SJCRH30 (cell line): ENCODE measurements at regions not wholly inside any gene's neighbourhood (a gene's known extent, or its start where the extent isn't known, plus 50 kb on each side); places are given as distances from the start of the nearest gene placed in this dataset.

Experiments
- DNase-seq, 2 experiments: peaks; one replicate each; pipeline ENCODE4 v3.0.0-alpha.2; 2015 to 2020
- H3K27ac ChIP-seq: fragments of 250-450 bp; sonication (Bioruptor Pico); 2 replicates; pipeline ENCODE4 v1.5.1; 2020; ENCODE audit warnings: mild to moderate bottlenecking, moderate library complexity
- H3K27me3 ChIP-seq: fragments of 250-450 bp; sonication (Bioruptor Pico); 2 replicates; pipeline ENCODE4 v1.5.1; 2020; ENCODE audit warnings: mild to moderate bottlenecking, moderate library complexity
- H3K36me3 ChIP-seq: fragments of 250-450 bp; sonication (Bioruptor Pico); 2 replicates; pipeline ENCODE4 v1.5.1; 2020; ENCODE audit warnings: mild to moderate bottlenecking, moderate library complexity
- H3K4me1 ChIP-seq: fragments of 250-450 bp; sonication (Bioruptor Pico); 2 replicates; pipeline ENCODE4 v1.5.1; 2020; ENCODE audit warnings: mild to moderate bottlenecking, moderate library complexity
- H3K4me3 ChIP-seq: fragments of 250-450 bp; sonication (Bioruptor Pico); 2 replicates; pipeline ENCODE4 v1.5.1; 2020; ENCODE audit warnings: mild to moderate bottlenecking, moderate library complexity
- H3K9me3 ChIP-seq: fragments of 250-450 bp; sonication (Bioruptor Pico); replicated peaks from 2 replicates; pipeline ENCODE4 v1.5.1; 2020; ENCODE audit warnings: mild to moderate bottlenecking, moderate library complexity

- H3K4me3 ChIP-seq: no peak overlapping the region
- no peak for DNase-seq
- no peaks in the 10 kb centered on the region for H3K27me3 ChIP-seq
- no peaks in the 10 kb centered on the region for H3K36me3 ChIP-seq
- H3K4me1 ChIP-seq: peaks cover 23% of the 10 kb centered on the region
- no peak overlapping the region for H3K27ac ChIP-seq
- peaks cover 4% of the 10 kb centered on the region; the same call in 1 of the 2 replicates for H3K9me3 ChIP-seq
These were observed 183.2 kb downstream of the NDFIP2 start for GRCh38 chr13:79663977-79664636.

GRCh38 chr13:79663435-79663834, 182.5 kb downstream of the NDFIP2 start:
- H3K27ac ChIP-seq: no peak overlapping the region

GRCh38 chr13:79662882-79663281, 181.9 kb downstream of the NDFIP2 start:
- H3K27ac ChIP-seq: no peak overlapping the region
- DNase-seq: peak in 1 of 2 experiments; percentile 45
- peaks cover 4% of the 10 kb centered on the region; the same call in 1 of the 2 replicates for H3K9me3 ChIP-seq
- H3K4me1 ChIP-seq: peaks cover 34% of the 10 kb centered on the region
- H3K4me3 ChIP-seq: no peak overlapping the region
- no peaks in the 10 kb centered on the region for H3K27me3 ChIP-seq
- H3K36me3 ChIP-seq: no peaks in the 10 kb centered on the region

More at GRCh38 chr13:79663435-79663834, 182.5 kb downstream of the NDFIP2 start:
- Histone ChIP-seq H3K36me3 (no peaks in the 10 kb centered on the region), H3K4me3 (no peak overlapping the region), H3K4me1 (peaks cover 29% of the 10 kb centered on the region), H3K9me3 (peaks cover 4% of the 10 kb centered on the region; the same call in 1 of the 2 replicates), H3K27me3 (no peaks in the 10 kb centered on the region)
- no peak for DNase-seq

- Histone ChIP-seq H3K9me3 (peaks cover 4% of the 10 kb centered on the region; the same call in 1 of the 2 replicates), H3K27me3 (no peaks in the 10 kb centered on the region), H3K4me3 (no peak overlapping the region), H3K4me1 (peaks cover 38% of the 10 kb centered on the region), H3K27ac (peak overlapping the region; percentile 87), H3K36me3 (no peaks in the 10 kb centered on the region)
- no peak for DNase-seq
These were observed 179.4 kb downstream of the NDFIP2 start for GRCh38 chr13:79660361-79660760.

GRCh38 chr13:79659121-79659521, 178.2 kb downstream of the NDFIP2 start:
- H3K4me1 ChIP-seq: peaks cover 38% of the 10 kb centered on the region
- peak; percentile 86 to 95 for DNase-seq
- H3K36me3 ChIP-seq: no peaks in the 10 kb centered on the region
- H3K27me3 ChIP-seq: no peaks in the 10 kb centered on the region
- peaks cover 4% of the 10 kb centered on the region; the same call in 1 of the 2 replicates for H3K9me3 ChIP-seq
- H3K4me3 ChIP-seq: peak overlapping the region; percentile 31
- H3K27ac ChIP-seq: peak overlapping the region; percentile 87

- Histone ChIP-seq H3K4me3 (peak overlapping the region; percentile 31), H3K27ac (peak overlapping the region; percentile 87), H3K27me3 (no peaks in the 10 kb centered on the region), H3K9me3 (peaks cover 4% of the 10 kb centered on the region; the same call in 1 of the 2 replicates), H3K36me3 (no peaks in the 10 kb centered on the region), H3K4me1 (peaks cover 38% of the 10 kb centered on the region)
- peak; percentile 42 to 66 for DNase-seq
These were observed 177.5 kb downstream of the NDFIP2 start for GRCh38 chr13:79658333-79658975.

- Histone ChIP-seq H3K27me3 (no peaks in the 10 kb centered on the region), H3K9me3 (no peaks in the 10 kb centered on the region), H3K27ac (no peak overlapping the region), H3K36me3 (no peaks in the 10 kb centered on the region), H3K4me1 (peaks cover 28% of the 10 kb centered on the region), H3K4me3 (no peak overlapping the region)
- DNase-seq: no peak
These were observed 174.6 kb downstream of the NDFIP2 start for GRCh38 chr13:79655509-79655908.

GRCh38 chr13:79654520-79654919, 173.6 kb downstream of the NDFIP2 start:
- no peak overlapping the region for H3K4me3 ChIP-seq
- no peak overlapping the region for H3K27ac ChIP-seq
- H3K27me3 ChIP-seq: no peaks in the 10 kb centered on the region
- DNase-seq: no peak
- peaks cover 20% of the 10 kb centered on the region for H3K4me1 ChIP-seq
- no peaks in the 10 kb centered on the region for H3K36me3 ChIP-seq
- no peaks in the 10 kb centered on the region for H3K9me3 ChIP-seq

GRCh38 chr13:79650688-79651087, 169.7 kb downstream of the NDFIP2 start:
- no peak for DNase-seq
- Histone ChIP-seq H3K4me1 (peaks cover 36% of the 10 kb centered on the region), H3K27me3 (no peaks in the 10 kb centered on the region), H3K27ac (no peak overlapping the region), H3K36me3 (no peaks in the 10 kb centered on the region), H3K4me3 (no peak overlapping the region), H3K9me3 (no peaks in the 10 kb centered on the region)

GRCh38 chr13:79648191-79648590, 167.2 kb downstream of the NDFIP2 start:
- DNase-seq: no peak
- H3K4me3 ChIP-seq: no peak overlapping the region
- H3K9me3 ChIP-seq: no peaks in the 10 kb centered on the region
- H3K36me3 ChIP-seq: no peaks in the 10 kb centered on the region
- no peaks in the 10 kb centered on the region for H3K27me3 ChIP-seq
- peak overlapping the region; percentile 56 for H3K27ac ChIP-seq
- peaks cover 36% of the 10 kb centered on the region for H3K4me1 ChIP-seq

GRCh38 chr13:79647533-79647932, 166.6 kb downstream of the NDFIP2 start:
- Histone ChIP-seq H3K27me3 (no peaks in the 10 kb centered on the region), H3K36me3 (no peaks in the 10 kb centered on the region), H3K27ac (peak overlapping the region; percentile 56), H3K4me1 (peaks cover 36% of the 10 kb centered on the region), H3K4me3 (no peak overlapping the region), H3K9me3 (no peaks in the 10 kb centered on the region)
- peak; percentile 74 to 82 for DNase-seq

GRCh38 chr13:79646880-79647279, 165.9 kb downstream of the NDFIP2 start:
- Histone ChIP-seq H3K27ac (peak overlapping the region; percentile 56), H3K36me3 (no peaks in the 10 kb centered on the region), H3K27me3 (no peaks in the 10 kb centered on the region), H3K4me1 (peaks cover 36% of the 10 kb centered on the region), H3K4me3 (no peak overlapping the region), H3K9me3 (no peaks in the 10 kb centered on the region)
- DNase-seq: peak in 1 of 2 experiments; percentile 36

GRCh38 chr13:79645569-79645968, 164.6 kb downstream of the NDFIP2 start:
- no peak for DNase-seq
- no peak overlapping the region for H3K4me3 ChIP-seq
- no peak overlapping the region for H3K27ac ChIP-seq
- H3K36me3 ChIP-seq: no peaks in the 10 kb centered on the region
- H3K27me3 ChIP-seq: no peaks in the 10 kb centered on the region
- H3K9me3 ChIP-seq: no peaks in the 10 kb centered on the region
- H3K4me1 ChIP-seq: peaks cover 48% of the 10 kb centered on the region

GRCh38 chr13:79642596-79642995, 161.6 kb downstream of the NDFIP2 start:
- no peak overlapping the region for H3K27ac ChIP-seq
- DNase-seq: no peak
- no peaks in the 10 kb centered on the region for H3K27me3 ChIP-seq
- peaks cover 36% of the 10 kb centered on the region for H3K4me1 ChIP-seq
- H3K4me3 ChIP-seq: no peak overlapping the region
- peaks cover 10% of the 10 kb centered on the region for H3K9me3 ChIP-seq
- H3K36me3 ChIP-seq: no peaks in the 10 kb centered on the region

GRCh38 chr13:79637133-79637763, 156.3 kb downstream of the NDFIP2 start:
- DNase-seq: peak; percentile 15 to 64
- H3K36me3 ChIP-seq: no peaks in the 10 kb centered on the region
- H3K4me3 ChIP-seq: no peak overlapping the region
- H3K9me3 ChIP-seq: peaks cover 13% of the 10 kb centered on the region
- H3K27ac ChIP-seq: peak overlapping the region; percentile 20
- H3K4me1 ChIP-seq: peaks cover 29% of the 10 kb centered on the region
- H3K27me3 ChIP-seq: no peaks in the 10 kb centered on the region
